H9 (cell line): ENCODE measurements at regions not wholly inside any gene's neighbourhood (a gene's known extent, or its start where the extent isn't known, plus 50 kb on each side); places are given as distances from the start of the nearest gene placed in this dataset.

Source experiments
- DNase-seq: peaks from one replicate; pipeline ENCODE4 v3.0.0-alpha.2; 2017
- H2AFZ ChIP-seq: one replicate; pipeline ENCODE4 v1.6.1; 2013; ENCODE audit warnings: mild to moderate bottlenecking, low read length, control low read depth, moderate library complexity
- H2AK5ac ChIP-seq: 2 replicates; pipeline ENCODE4 v1.6.1; 2013; ENCODE audit warnings: low read length, control low read depth, mixed read lengths; ENCODE audit not compliant: insufficient read length
- H2BK120ac ChIP-seq: one replicate; pipeline ENCODE4 v1.6.1; 2013; ENCODE audit warnings: low read depth, mild to moderate bottlenecking, low read length, control low read depth, inconsistent platforms; ENCODE audit not compliant: poor library complexity, severe bottlenecking
- H2BK12ac ChIP-seq: 2 replicates; pipeline ENCODE4 v1.6.1; 2013; ENCODE audit warnings: low read length, control low read depth, mixed read lengths, low read depth; ENCODE audit not compliant: insufficient read length
- H2BK15ac ChIP-seq: 2 replicates; pipeline ENCODE4 v1.6.1; 2013; ENCODE audit warnings: low read depth, low read length, control low read depth
- H2BK20ac ChIP-seq: one replicate; pipeline ENCODE4 v1.6.1; 2013; ENCODE audit warnings: low read depth, mild to moderate bottlenecking, low read length, control low read depth, inconsistent platforms; ENCODE audit not compliant: poor library complexity, severe bottlenecking
- H2BK5ac ChIP-seq: 2 replicates; pipeline ENCODE4 v1.6.1; 2013; ENCODE audit warnings: low read length, control low read depth, mixed read lengths; ENCODE audit not compliant: insufficient read length
- H3K14ac ChIP-seq: 2 replicates; pipeline ENCODE4 v1.6.1; 2013; ENCODE audit warnings: low read length, control low read depth; ENCODE audit not compliant: insufficient read depth
- H3K18ac ChIP-seq: 2 replicates; pipeline ENCODE4 v1.6.1; 2013; ENCODE audit warnings: low read depth, mild to moderate bottlenecking, mixed read lengths, low read length, control low read depth; ENCODE audit not compliant: insufficient read length
- H3K23ac ChIP-seq: 2 replicates; pipeline ENCODE4 v1.6.1; 2013; ENCODE audit warnings: low read length, control low read depth, mixed read lengths, low read depth; ENCODE audit not compliant: insufficient read length
- H3K23me2 ChIP-seq: 2 replicates; pipeline ENCODE4 v1.6.1; 2013; ENCODE audit warnings: low read depth, mild to moderate bottlenecking, mixed read lengths, low read length, control low read depth; ENCODE audit not compliant: insufficient read length, poor library complexity, severe bottlenecking
- H3K27ac ChIP-seq: 2 replicates; pipeline ENCODE4 v1.5.1; 2013; ENCODE audit warnings: low read length, control low read depth, mixed read lengths, low read depth; ENCODE audit not compliant: insufficient read length
- H3K27me3 ChIP-seq: 2 replicates; pipeline ENCODE4 v1.6.1; 2013; ENCODE audit warnings: low read length, control low read depth, inconsistent platforms; ENCODE audit not compliant: insufficient read depth
- H3K4ac ChIP-seq: 2 replicates; pipeline ENCODE4 v1.6.1; 2013; ENCODE audit warnings: low read depth, mild to moderate bottlenecking, control low read depth, inconsistent platforms, low read length, moderate library complexity
- H3K4me1 ChIP-seq: 2 replicates; pipeline ENCODE4 v1.6.1; 2013; ENCODE audit warnings: low read length, control low read depth, inconsistent platforms; ENCODE audit not compliant: insufficient read depth
- H3K4me2 ChIP-seq: 2 replicates; pipeline ENCODE4 v1.6.1; 2013; ENCODE audit warnings: low read length, control low read depth, mixed read lengths; ENCODE audit not compliant: insufficient read length, insufficient read depth
- H3K56ac ChIP-seq: 2 replicates; pipeline ENCODE4 v1.6.1; 2013; ENCODE audit warnings: low read depth, mild to moderate bottlenecking, mixed read lengths, low read length, control low read depth; ENCODE audit not compliant: insufficient read length
- H3K79me1 ChIP-seq: 2 replicates; pipeline ENCODE4 v1.6.1; 2013; ENCODE audit warnings: low read depth, mild to moderate bottlenecking, moderate library complexity, low read length, control low read depth, inconsistent platforms; ENCODE audit not compliant: insufficient read depth, poor library complexity, severe bottlenecking
- H3K79me2 ChIP-seq: 2 replicates; pipeline ENCODE4 v1.6.1; 2013; ENCODE audit warnings: low read length, control low read depth, inconsistent platforms; ENCODE audit not compliant: insufficient read depth
- H3K9ac ChIP-seq: 2 replicates; pipeline ENCODE4 v1.6.1; 2013; ENCODE audit warnings: low read length, control low read depth, mixed read lengths; ENCODE audit not compliant: insufficient read length; ENCODE audit errors: extremely low read depth
- H3K9me3 ChIP-seq: one replicate; pipeline ENCODE4 v1.6.1; 2013; ENCODE audit warnings: low read depth, low read length, inconsistent platforms; ENCODE audit not compliant: control insufficient read depth
- H3T11ph ChIP-seq: one replicate; pipeline ENCODE4 v1.6.1; 2013; ENCODE audit warnings: mild to moderate bottlenecking, low read length, control low read depth, inconsistent platforms
- H4K20me1 ChIP-seq: one replicate; pipeline ENCODE4 v1.6.1; 2013; ENCODE audit not compliant: control insufficient read depth, insufficient read length, insufficient read depth
- H4K5ac ChIP-seq: 2 replicates; pipeline ENCODE4 v1.6.1; 2013; ENCODE audit warnings: low read depth, mild to moderate bottlenecking, mixed read lengths, low read length, control low read depth; ENCODE audit not compliant: insufficient read length
- H4K8ac ChIP-seq: replicated peaks from 2 replicates; pipeline ENCODE4 v1.6.1; 2013; ENCODE audit warnings: low read length, control low read depth, mixed read lengths, low read depth; ENCODE audit not compliant: insufficient read length
- H4K91ac ChIP-seq: 2 replicates; pipeline ENCODE4 v1.6.1; 2013; ENCODE audit warnings: low read depth, mild to moderate bottlenecking, moderate library complexity, mixed read lengths, low read length, control low read depth; ENCODE audit not compliant: insufficient read length
- H3K27ac Mint-ChIP-seq, 3 experiments: 2 replicates in 2 of 3; 3 replicates in 1 of 3; pipeline ENCODE4 v1.8.0; 2020 to 2021; ENCODE audit warnings: mixed read lengths in 3 of 3, mild to moderate bottlenecking in 1 of 3, moderate library complexity in 1 of 3
- H3K27me3 Mint-ChIP-seq: 2 replicates; pipeline ENCODE4 v1.8.0; 2021; ENCODE audit warnings: low read depth, mild to moderate bottlenecking, moderate library complexity, mixed read lengths
- H3K36me3 Mint-ChIP-seq, 3 experiments: 2 replicates in 2 of 3; 3 replicates in 1 of 3; pipeline ENCODE4 v1.8.0; 2020 to 2021; ENCODE audit warnings: low read depth in 3 of 3, mixed read lengths in 3 of 3; ENCODE audit not compliant: insufficient read depth in 1 of 3
- H3K4me1 Mint-ChIP-seq, 2 experiments: 2 replicates each; pipeline ENCODE4 v1.8.0; 2020; ENCODE audit warnings: mixed read lengths in 2 of 2
- H3K4me3 Mint-ChIP-seq, 2 experiments: 2 replicates in 1 of 2; 3 replicates in 1 of 2; pipeline ENCODE4 v1.8.0; 2020 to 2021; ENCODE audit warnings: mild to moderate bottlenecking in 2 of 2, mixed read lengths in 2 of 2, moderate library complexity in 1 of 2
- H3K9me3 Mint-ChIP-seq, 2 experiments: 2 replicates in 1 of 2; 3 replicates in 1 of 2; pipeline ENCODE4 v1.8.0; 2020; ENCODE audit warnings: mild to moderate bottlenecking in 2 of 2, mixed read lengths in 2 of 2, moderate library complexity in 1 of 2
- CTCF ChIP-seq: fragments of 200-600 bp; sonication (generic); conservative IDR thresholded peaks from 3 replicates; pipeline ENCODE4 v1.8.0; 2021; ENCODE audit warnings: antibody characterized with exemption, mild to moderate bottlenecking
- WGBS: extraction: QIAGEN DNeasy Blood & Tissue Kit; methylation state at CpG from one replicate; pipeline ENCODE4 v1.1.7; 2013; ENCODE audit warnings: missing lambda C conversion rate, low lambda C conversion rate, mixed read lengths; ENCODE audit not compliant: insufficient read length; ENCODE audit errors: extremely low coverage; 5-methylcytosine and 5-hydroxymethylcytosine counted together

GRCh38 chr10:100660365-100660764 lies 85.0 kb upstream of the PAX2 start:
- Histone ChIP-seq H3K14ac (no peak overlapping the region), H2BK5ac (no peak overlapping the region), H4K8ac (no peak overlapping the region), H2BK15ac (no peak overlapping the region), H3K9ac (no peak overlapping the region), H3K4me1 (no peaks in the 10 kb centered on the region; the same call in 1 of the 2 replicates), H4K20me1 (no peaks in the 10 kb centered on the region), H4K5ac (no peak overlapping the region), H3K56ac (no peak overlapping the region), H3K23me2 (peaks cover 11% of the 10 kb centered on the region), H3K79me1 (no peaks in the 10 kb centered on the region), H3K23ac (no peak overlapping the region), H3T11ph (no peak overlapping the region), H3K4ac (no peak overlapping the region), H3K79me2 (no peaks in the 10 kb centered on the region), H3K18ac (no peak overlapping the region), H2BK120ac (no peak overlapping the region), H2BK12ac (no peak overlapping the region), H4K91ac (no peak overlapping the region), H3K9me3 (no peaks in the 10 kb centered on the region), H2AK5ac (no peak overlapping the region), H2BK20ac (no peak overlapping the region), H3K27me3 (peaks cover 41% of the 10 kb centered on the region), H3K4me2 (no peak overlapping the region), H2AFZ (no peak overlapping the region), H3K27ac (no peak overlapping the region)
- H3K36me3 Mint-ChIP-seq = no peaks in the 10 kb centered on the region
- peaks cover 99% of the 10 kb centered on the region for H3K27me3 Mint-ChIP-seq
- no peak for DNase-seq
- peaks cover 13 to 43% of the 10 kb centered on the region in 2 experiments for H3K4me1 Mint-ChIP-seq
- no peak overlapping the region for H3K27ac Mint-ChIP-seq
- no peak for TF ChIP-seq CTCF
- WGBS = no CpG with 5 or more reads among the region's 6 CpGs
- peaks cover 0 to 6% of the 10 kb centered on the region in 2 experiments; a peak in 1 of 5 replicates for H3K9me3 Mint-ChIP-seq
- H3K4me3 Mint-ChIP-seq = no peak overlapping the region
